ENCODE measurements at regions not wholly inside any gene's neighbourhood (a gene's known extent, or its start where the extent isn't known, plus 50 kb on each side); places are given as distances from the start of the nearest gene placed in this dataset.

DNA sequence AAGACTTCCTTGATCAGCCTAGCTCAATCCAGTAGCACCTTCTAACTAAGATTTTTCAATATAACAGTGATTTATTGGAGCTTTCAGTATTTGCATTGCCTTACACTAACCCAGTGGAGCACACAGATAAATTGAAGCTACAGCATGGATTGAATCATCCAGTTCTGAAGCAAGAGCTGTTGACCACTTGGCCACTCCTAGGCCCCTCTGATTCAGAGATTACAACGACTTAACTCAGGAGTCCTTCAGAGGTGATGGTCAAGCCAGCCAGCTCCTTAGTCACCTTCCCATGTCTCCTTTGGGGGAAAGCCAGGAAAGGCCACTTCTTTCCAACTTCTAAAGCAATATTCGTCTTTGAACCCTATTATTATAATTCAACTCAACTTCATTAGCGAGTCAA, 151.8 kb downstream of the TENT5C start:
- TF ChIP-seq POLR2A (IDR thresholded peaks at IDR 0.05; ENCODE audit: borderline replicate concordance, extremely low read depth, insufficient read depth, insufficient read length) (no peak), EZH2 (IDR thresholded peaks at IDR 0.05) (no peak), SP1 (IDR thresholded peaks at IDR 0.05; ENCODE audit: low read depth) (no peak), SRF (IDR thresholded peaks at IDR 0.05; ENCODE audit: low read depth) (no peak), FOSL1 (IDR thresholded peaks at IDR 0.05; ENCODE audit: low read depth) (no peak), RAD21 (IDR thresholded peaks at IDR 0.05; ENCODE audit: low read depth) (no peak), CBX3 (IDR thresholded peaks at IDR 0.05; ENCODE audit: low read depth) (no peak)
- TF ChIP-seq, protein P1, sequence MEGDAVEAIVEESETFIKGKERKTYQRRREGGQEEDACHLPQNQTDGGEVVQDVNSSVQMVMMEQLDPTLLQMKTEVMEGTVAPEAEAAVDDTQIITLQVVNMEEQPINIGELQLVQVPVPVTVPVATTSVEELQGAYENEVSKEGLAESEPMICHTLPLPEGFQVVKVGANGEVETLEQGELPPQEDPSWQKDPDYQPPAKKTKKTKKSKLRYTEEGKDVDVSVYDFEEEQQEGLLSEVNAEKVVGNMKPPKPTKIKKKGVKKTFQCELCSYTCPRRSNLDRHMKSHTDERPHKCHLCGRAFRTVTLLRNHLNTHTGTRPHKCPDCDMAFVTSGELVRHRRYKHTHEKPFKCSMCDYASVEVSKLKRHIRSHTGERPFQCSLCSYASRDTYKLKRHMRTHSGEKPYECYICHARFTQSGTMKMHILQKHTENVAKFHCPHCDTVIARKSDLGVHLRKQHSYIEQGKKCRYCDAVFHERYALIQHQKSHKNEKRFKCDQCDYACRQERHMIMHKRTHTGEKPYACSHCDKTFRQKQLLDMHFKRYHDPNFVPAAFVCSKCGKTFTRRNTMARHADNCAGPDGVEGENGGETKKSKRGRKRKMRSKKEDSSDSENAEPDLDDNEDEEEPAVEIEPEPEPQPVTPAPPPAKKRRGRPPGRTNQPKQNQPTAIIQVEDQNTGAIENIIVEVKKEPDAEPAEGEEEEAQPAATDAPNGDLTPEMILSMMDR (IDR thresholded peaks at IDR 0.05 in 2 of 3, conservative IDR thresholded peaks at IDR 0.05 in 1 of 3; ENCODE audit: borderline replicate concordance in 1 of 3, insufficient read depth in 1 of 3, low read depth in 2 of 3, low read length in 2 of 3), result no peak
- TF ChIP-seq, protein P2, sequence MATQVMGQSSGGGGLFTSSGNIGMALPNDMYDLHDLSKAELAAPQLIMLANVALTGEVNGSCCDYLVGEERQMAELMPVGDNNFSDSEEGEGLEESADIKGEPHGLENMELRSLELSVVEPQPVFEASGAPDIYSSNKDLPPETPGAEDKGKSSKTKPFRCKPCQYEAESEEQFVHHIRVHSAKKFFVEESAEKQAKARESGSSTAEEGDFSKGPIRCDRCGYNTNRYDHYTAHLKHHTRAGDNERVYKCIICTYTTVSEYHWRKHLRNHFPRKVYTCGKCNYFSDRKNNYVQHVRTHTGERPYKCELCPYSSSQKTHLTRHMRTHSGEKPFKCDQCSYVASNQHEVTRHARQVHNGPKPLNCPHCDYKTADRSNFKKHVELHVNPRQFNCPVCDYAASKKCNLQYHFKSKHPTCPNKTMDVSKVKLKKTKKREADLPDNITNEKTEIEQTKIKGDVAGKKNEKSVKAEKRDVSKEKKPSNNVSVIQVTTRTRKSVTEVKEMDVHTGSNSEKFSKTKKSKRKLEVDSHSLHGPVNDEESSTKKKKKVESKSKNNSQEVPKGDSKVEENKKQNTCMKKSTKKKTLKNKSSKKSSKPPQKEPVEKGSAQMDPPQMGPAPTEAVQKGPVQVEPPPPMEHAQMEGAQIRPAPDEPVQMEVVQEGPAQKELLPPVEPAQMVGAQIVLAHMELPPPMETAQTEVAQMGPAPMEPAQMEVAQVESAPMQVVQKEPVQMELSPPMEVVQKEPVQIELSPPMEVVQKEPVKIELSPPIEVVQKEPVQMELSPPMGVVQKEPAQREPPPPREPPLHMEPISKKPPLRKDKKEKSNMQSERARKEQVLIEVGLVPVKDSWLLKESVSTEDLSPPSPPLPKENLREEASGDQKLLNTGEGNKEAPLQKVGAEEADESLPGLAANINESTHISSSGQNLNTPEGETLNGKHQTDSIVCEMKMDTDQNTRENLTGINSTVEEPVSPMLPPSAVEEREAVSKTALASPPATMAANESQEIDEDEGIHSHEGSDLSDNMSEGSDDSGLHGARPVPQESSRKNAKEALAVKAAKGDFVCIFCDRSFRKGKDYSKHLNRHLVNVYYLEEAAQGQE (IDR thresholded peaks at IDR 0.05; ENCODE audit: low read depth), result no peak
- TF ChIP-seq, protein P3, sequence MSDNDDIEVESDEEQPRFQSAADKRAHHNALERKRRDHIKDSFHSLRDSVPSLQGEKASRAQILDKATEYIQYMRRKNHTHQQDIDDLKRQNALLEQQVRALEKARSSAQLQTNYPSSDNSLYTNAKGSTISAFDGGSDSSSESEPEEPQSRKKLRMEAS (IDR thresholded peaks at IDR 0.05), result no peak
